DND-41 (cell line): ENCODE measurements at regions not wholly inside any gene's neighbourhood (a gene's known extent, or its start where the extent isn't known, plus 50 kb on each side); places are given as distances from the start of the nearest gene placed in this dataset.

ENCODE experiments used
- CTCF ChIP-seq: IDR thresholded peaks from 2 replicates; pipeline ENCODE4 v1.5.1; 2012; ENCODE audit warnings: borderline replicate concordance, low read length, moderate library complexity, mild to moderate bottlenecking; ENCODE audit not compliant: poor library complexity, severe bottlenecking; ENCODE audit errors: extremely low read depth
- EZH2 ChIP-seq: IDR thresholded peaks from 3 replicates; pipeline ENCODE4 v1.6.1; 2012; ENCODE audit warnings: borderline replicate concordance, low read depth, mild to moderate bottlenecking, moderate library complexity, low read length, inconsistent platforms; ENCODE audit not compliant: severe bottlenecking

DNA sequence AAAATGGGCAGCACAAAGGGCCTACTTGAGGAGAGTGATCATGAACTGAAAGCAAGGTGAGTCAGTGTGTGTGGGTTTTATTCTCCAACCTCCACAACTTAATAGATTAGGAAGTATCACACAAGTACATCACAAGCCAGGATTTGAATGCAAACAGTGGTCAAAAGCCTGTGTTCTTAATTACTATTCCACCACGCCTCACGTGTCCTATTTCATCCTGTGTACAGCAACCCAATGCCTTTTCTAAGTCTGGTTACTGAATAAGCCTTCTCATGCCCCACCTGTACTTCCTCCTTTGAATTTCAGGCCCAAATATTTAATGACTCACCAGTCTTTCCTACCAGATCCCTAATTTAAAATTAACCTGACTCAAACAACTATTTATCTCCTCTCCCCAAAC, 755.7 kb upstream of the SLC8A1 start:
- TF ChIP-seq CTCF: no peak
- TF ChIP-seq EZH2: no peak
